DMS114 treated with DMSO at 0.1 percent for 48 hours (cell line): ENCODE measurements at regions not wholly inside any gene's neighbourhood (a gene's known extent, or its start where the extent isn't known, plus 50 kb on each side); places are given as distances from the start of the nearest gene placed in this dataset.

Experiments
- DNase-seq: peaks from one replicate; lab custom pipeline; 2025; ENCODE audit not compliant: unreplicated experiment; lab: John Stamatoyannopoulos, UW

DNA sequence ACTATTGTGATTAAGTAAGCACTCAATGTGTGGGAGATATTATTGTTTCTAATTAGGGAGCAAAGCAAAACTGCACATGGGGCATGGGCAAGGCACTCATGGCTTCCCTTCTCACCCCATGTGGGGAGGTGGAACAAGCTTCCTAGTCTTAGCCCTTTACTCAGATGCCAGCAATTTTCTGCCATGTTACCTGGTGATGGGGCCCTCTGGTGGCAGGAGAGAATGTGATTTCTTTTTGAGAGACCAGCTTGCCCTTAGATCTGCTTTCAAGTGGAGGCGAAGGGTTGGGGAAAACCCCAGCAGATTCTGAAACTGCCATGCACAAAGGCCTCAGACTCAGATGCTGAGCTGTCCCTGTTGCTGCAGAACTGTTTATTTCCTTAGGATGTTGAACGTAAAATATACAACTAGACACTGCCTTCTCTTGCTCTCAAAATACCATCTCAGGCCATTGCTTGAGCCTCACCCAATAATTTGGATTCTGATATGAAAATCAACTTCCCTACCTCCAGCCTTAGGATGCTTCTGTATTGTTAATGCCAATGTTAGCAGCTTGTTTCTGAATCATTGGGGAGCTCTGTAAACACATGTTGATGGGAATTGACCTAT, 130.2 kb upstream of the TPRG1 start:
- DNase-seq = no peak

DNA sequence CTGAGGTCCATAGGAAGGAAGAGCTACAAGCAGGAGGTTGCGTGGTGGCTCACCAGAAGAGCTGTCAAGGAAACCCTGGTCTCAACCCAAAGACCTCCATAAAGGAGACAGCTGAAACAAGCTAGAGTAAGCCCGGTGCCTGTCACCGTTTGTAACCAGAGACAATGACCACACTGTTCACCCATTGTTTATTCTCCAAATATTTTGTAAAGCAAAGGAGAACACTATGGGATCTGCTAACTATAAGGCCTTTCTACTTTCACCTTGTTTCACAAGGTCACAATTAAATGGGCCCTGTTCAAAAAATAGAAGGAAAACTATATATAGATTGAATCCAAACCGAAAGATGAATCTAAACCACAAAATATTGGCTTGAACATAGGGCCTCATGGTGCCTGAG, 128.9 kb upstream of the TPRG1 start:
- no peak for DNase-seq

DNA sequence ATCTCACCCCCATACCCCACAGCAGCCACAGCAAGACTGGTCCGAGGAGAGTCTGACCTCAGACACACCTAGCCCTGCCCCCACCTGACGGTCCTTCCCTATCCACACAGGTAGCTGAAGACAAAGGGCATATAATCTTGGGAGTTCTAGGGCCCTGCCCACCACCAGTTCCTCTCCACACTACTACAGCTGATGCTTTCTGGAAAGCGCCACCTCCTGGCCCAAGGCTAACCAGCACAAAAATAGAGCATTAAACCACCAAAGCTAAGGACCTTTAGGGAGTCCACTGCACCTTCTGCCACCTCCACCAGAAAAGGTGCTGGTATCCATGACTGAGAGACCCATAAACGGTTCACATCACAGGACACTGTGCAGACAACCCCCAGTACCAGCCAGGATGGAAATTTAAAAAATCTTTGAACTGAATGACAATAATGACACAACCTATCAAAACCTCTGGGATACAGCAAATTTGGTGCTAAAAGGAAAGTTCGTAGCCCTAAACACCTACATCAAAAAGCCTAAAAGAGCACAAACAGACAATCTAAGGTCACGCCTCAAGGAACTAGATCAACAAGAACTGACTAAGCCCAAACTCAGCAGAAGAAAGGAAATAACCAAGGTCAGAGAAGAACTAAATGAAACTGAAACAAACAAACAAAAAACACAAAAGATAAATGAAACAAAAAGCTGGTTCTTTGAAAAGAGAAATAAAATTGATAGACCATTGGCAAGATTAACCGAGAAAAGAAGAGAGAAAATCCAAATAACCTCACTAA, 122.1 kb upstream of the TPRG1 start:
- DNase-seq = no peak

DNA sequence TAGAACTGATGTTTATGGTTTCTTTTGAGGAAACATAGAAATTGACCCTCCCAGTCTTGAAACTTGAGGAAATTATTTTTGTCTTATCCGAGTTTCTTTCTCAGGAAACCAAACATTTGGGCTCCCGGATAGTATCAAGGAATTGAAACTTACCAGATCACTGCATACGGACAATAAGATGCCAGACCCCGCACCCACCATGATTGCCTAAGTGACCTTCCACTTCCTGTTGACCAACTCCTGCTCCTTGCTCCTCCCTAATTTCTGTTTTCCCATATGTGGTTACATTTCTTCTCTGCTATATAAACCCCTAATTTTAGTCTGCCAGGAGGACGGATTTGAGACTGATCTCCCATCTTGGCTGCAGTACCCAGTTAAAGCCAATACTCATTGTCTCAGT, 118.4 kb upstream of the TPRG1 start:
- no peak for DNase-seq

- DNase-seq = no peak
Measured at GRCh38 chr3:189056646-189057335, 115.0 kb upstream of the TPRG1 start.

DNA sequence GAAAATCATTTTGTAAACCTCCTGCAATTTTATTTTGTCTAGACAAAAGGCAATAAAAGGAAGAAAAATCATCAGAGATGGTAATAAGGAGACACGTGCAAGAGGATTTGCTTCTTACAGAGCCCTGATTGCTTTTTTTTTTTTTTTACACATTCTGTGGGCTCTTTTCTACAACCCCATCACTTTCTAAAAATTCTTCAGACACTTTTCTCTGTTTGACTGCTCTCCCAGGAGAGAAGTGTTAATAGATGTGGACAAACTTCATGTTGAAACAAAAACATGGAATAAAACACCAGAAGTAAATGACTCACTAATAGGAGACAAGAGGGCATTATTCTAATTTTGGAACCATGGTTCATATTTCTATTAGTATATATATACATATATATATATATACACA, 114.4 kb upstream of the TPRG1 start:
- DNase-seq = no peak

- no peak for DNase-seq
Measured at GRCh38 chr3:189058071-189058470, 113.7 kb upstream of the TPRG1 start.

- no peak for DNase-seq
Measured at GRCh38 chr3:189070965-189071364, 100.8 kb upstream of the TPRG1 start.

- DNase-seq = no peak
Measured at GRCh38 chr3:189071446-189071845, 100.3 kb upstream of the TPRG1 start.

GRCh38 chr3:189076449-189076848, 95.3 kb upstream of the TPRG1 start:
- DNase-seq = no peak

DNA sequence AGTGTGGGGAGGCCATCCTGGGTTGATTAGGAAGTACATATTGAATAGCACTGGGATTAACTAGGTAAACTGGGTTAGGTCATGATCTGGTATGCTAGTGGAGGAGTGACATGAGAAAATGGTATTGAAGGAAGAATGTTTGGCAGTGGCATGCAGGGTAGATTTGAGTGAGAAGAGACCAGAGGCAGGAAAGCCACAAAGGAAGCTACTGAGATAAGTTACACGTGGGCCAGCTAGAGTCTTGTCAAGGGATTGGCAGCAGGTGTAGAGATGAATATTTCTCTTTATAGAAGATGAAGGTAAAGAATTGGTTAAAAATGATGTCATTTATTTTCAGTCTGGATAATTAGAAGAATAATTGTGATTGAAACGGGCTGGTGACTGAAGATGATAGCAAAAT, 91.0 kb upstream of the TPRG1 start:
- no peak for DNase-seq

GRCh38 chr3:189082666-189083427, 88.9 kb upstream of the TPRG1 start:
- no peak for DNase-seq

DNA sequence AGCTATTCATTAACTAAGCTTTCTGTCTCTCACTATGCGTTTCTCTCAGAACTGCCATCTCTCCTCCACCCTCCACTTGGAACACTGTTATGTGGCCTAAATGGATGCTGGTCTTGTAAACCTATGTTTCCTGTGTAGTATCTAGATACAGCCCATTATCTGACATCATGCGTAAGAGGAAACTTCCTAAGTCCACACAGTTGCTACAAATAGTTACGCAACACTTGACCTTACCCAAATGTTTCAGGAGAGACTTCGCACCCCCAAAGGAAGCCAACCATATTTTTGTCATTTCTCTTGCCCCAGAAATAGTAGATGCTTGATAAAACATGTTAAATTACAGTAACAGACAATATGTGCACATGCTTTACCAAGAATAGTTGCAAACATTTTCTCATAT, 87.2 kb upstream of the TPRG1 start:
- no peak for DNase-seq

- DNase-seq = no peak
Measured at GRCh38 chr3:189092547-189092946, 79.2 kb upstream of the TPRG1 start.

- DNase-seq = no peak
Measured at GRCh38 chr3:189094539-189094938, 77.2 kb upstream of the TPRG1 start.

GRCh38 chr3:189096092-189096491, 75.7 kb upstream of the TPRG1 start:
- DNase-seq = no peak

DNA sequence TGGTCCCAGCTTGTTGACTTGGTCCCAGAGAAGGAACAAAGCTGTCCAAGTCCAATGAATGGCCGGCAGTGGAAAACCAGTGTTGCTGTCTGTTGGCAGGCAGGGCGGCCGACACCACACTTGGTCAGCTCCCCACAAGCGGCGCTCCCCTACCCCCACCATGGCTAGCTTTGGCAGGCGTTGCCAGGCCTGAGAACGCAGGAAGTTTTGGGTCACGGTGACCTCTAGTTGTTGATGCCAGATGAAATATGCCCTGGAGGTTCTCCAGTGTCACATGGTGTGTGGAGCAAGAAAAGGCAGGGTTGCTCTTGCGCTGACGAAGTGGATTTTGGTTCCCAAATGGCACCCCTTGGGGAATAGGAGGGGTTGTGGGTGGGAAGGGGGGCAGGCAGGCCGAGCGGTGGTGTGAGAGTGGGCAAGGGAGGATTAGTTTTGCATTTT, 72.7 kb upstream of the TPRG1 start:
- DNase-seq = no peak

DNA sequence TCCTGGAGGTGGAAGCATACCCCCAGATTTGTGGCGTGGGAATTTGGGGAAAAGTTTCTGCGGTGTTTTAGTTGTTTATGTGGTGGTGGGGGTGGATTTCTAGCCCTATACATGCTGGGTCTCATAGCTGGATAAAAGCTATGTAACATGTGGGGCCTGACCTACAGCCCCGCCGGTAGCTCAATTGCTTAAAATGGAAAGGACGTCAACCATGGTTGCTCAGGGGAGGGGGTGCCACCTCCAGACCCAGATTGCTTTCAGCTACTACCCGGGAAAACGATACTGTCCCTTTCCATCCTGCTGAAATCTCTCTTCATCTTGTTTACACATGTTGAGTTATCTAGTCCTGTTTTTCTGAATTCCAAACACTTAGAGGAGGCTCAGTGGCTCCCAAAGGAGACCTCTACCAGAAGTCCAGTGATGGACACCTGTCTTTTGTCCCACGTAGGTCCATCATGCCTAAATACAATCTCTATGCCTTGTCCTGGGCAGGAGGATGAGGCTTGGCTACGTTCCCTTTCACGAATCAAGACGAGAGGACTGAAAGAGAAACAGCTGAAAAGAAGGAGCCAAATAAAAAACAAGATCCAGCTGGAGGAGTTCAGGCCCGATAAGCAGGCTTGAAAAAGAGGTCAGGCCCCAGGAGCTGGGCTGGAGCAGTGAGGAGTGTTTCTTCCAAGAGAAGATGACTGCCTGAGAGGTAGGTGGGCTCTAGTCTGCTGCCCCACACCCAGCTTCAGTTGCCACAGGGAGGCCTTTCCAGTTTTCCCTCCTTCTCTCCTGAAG, 72.1 kb upstream of the TPRG1 start:
- no peak for DNase-seq

DNA sequence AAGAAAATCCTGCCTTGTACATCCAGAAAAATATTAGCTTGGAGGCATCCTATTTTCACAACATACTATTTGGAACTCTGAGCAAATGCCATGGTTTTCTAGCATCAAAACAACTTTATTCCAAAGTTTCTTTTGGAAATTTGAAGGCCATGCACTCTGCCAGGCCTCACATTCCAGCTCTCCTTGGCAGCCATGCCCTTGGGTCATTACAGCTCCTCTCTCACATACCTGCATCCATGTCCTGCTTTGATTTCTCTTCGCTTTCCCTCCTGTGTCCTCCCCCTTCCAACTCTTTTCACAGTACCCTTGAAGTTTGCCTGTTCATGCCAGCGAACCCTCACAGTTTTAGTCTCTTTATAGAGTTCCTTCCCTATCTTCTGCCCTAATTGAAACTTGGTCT, 70.9 kb upstream of the TPRG1 start:
- no peak for DNase-seq

- no peak for DNase-seq
Measured at GRCh38 chr3:189101594-189101993, 70.2 kb upstream of the TPRG1 start.

GRCh38 chr3:189103208-189103607, 68.6 kb upstream of the TPRG1 start:
- no peak for DNase-seq
